22Rv1 (cell line): ENCODE measurements at regions not wholly inside any gene's neighbourhood (a gene's known extent, or its start where the extent isn't known, plus 50 kb on each side); places are given as distances from the start of the nearest gene placed in this dataset.

ENCODE experiments used
- ZFX ChIP-seq: fragments of 450-650 bp; IDR thresholded peaks from 2 replicates; pipeline ENCODE4 v1.6.1; 2017; ENCODE audit warnings: antibody characterized with exemption, borderline replicate concordance
- TF ChIP-seq, protein P1 (sequence below): fragments of 450-650 bp; IDR thresholded peaks from 2 replicates; pipeline ENCODE4 v1.5.1; 2017; ENCODE audit warnings: mild to moderate bottlenecking

DNA sequence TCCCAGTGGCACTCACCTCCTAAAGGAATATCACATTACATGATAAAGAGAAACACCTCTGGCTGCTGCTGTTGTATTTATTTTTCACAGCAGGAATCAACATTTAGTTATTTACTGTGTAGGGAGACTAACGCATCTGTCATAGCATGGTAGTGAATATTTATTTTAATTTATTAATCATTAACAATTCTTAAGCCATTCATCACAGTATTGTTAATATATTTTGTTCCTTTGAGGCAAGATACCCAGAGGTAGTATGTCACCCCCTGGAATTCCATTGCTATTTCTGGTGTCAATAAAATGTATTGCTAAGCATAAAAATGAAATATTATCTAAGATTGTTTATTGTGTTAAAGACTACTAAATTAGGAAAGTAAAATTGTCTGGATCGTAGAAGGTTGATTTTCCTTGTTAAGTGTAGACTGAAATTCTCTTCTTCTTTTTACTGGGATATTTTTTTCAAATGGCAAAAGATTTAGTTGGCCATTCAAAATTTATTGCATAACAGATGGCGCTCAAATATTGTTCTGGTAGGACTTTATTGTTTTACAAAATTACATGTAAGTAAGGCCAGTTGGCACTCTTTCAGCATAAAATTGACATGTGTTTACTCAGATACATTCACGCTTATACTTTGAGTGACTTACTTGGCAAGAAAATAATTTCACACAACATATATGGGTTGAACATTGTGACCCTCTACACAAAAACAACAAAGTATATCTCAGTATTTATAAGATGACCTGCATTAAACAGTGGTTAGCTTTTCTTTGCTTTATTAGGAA, 1358.7 kb upstream of the SORCS1 start:
- TF ChIP-seq, protein P1, sequence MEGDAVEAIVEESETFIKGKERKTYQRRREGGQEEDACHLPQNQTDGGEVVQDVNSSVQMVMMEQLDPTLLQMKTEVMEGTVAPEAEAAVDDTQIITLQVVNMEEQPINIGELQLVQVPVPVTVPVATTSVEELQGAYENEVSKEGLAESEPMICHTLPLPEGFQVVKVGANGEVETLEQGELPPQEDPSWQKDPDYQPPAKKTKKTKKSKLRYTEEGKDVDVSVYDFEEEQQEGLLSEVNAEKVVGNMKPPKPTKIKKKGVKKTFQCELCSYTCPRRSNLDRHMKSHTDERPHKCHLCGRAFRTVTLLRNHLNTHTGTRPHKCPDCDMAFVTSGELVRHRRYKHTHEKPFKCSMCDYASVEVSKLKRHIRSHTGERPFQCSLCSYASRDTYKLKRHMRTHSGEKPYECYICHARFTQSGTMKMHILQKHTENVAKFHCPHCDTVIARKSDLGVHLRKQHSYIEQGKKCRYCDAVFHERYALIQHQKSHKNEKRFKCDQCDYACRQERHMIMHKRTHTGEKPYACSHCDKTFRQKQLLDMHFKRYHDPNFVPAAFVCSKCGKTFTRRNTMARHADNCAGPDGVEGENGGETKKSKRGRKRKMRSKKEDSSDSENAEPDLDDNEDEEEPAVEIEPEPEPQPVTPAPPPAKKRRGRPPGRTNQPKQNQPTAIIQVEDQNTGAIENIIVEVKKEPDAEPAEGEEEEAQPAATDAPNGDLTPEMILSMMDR: no peak
- TF ChIP-seq ZFX: no peak
